GM21529 (cell line): ENCODE measurements at regions not wholly inside any gene's neighbourhood (a gene's known extent, or its start where the extent isn't known, plus 50 kb on each side); places are given as distances from the start of the nearest gene placed in this dataset.

Experiments
- ATAC-seq: cut with Tn5 transposase; IDR thresholded peaks from one replicate; pipeline ENCODE4 v1.9.1; 2021; ENCODE audit not compliant: unreplicated experiment

GRCh38 chr13:22263185-22263584 lies 592.3 kb downstream of the FGF9 start:
- ATAC-seq: no peak

- no peak for ATAC-seq
Measured at GRCh38 chr13:22265563-22265962, 594.7 kb downstream of the FGF9 start.

- no peak for ATAC-seq
Measured at GRCh38 chr13:22270881-22271280, 600.0 kb downstream of the FGF9 start.

GRCh38 chr13:22271903-22272302 lies 601.0 kb downstream of the FGF9 start:
- ATAC-seq: no peak

GRCh38 chr13:22275393-22275792 lies 604.5 kb downstream of the FGF9 start:
- no peak for ATAC-seq

GRCh38 chr13:22276616-22277015 lies 605.7 kb downstream of the FGF9 start:
- no peak for ATAC-seq

- peak; percentile 59 for ATAC-seq
Measured at GRCh38 chr13:22278336-22278929, 607.6 kb downstream of the FGF9 start.

GRCh38 chr13:22285867-22286266 lies 615.0 kb downstream of the FGF9 start:
- no peak for ATAC-seq

- no peak for ATAC-seq
Measured at GRCh38 chr13:22286338-22286737, 615.5 kb downstream of the FGF9 start.

- ATAC-seq: no peak
Measured at GRCh38 chr13:22287343-22287920, 616.6 kb downstream of the FGF9 start.

- no peak for ATAC-seq
Measured at GRCh38 chr13:22288496-22288895, 617.6 kb downstream of the FGF9 start.

GRCh38 chr13:22289711-22290110 lies 618.8 kb downstream of the FGF9 start:
- ATAC-seq: no peak

GRCh38 chr13:22298530-22298929 lies 627.7 kb downstream of the FGF9 start:
- ATAC-seq: no peak

GRCh38 chr13:22311734-22312404 lies 641.0 kb downstream of the FGF9 start:
- no peak for ATAC-seq

- ATAC-seq: no peak
Measured at GRCh38 chr13:22312405-22312803, 641.5 kb downstream of the FGF9 start.

GRCh38 chr13:22316494-22317025 lies 645.7 kb downstream of the FGF9 start:
- ATAC-seq: no peak

- ATAC-seq: no peak
Measured at GRCh38 chr13:22320991-22321390, 650.1 kb downstream of the FGF9 start.

- no peak for ATAC-seq
Measured at GRCh38 chr13:22325761-22326160, 654.9 kb downstream of the FGF9 start.

GRCh38 chr13:22332416-22332815 lies 661.5 kb downstream of the FGF9 start:
- no peak for ATAC-seq

- ATAC-seq: no peak
Measured at GRCh38 chr13:22336460-22336859, 665.6 kb downstream of the FGF9 start.

GRCh38 chr13:22357132-22357531 lies 686.3 kb downstream of the FGF9 start:
- no peak for ATAC-seq

- no peak for ATAC-seq
Measured at GRCh38 chr13:22369090-22369489, 698.2 kb downstream of the FGF9 start.
